ENCODE measurements at regions not wholly inside any gene's neighbourhood (a gene's known extent, or its start where the extent isn't known, plus 50 kb on each side); places are given as distances from the start of the nearest gene placed in this dataset.

DNA sequence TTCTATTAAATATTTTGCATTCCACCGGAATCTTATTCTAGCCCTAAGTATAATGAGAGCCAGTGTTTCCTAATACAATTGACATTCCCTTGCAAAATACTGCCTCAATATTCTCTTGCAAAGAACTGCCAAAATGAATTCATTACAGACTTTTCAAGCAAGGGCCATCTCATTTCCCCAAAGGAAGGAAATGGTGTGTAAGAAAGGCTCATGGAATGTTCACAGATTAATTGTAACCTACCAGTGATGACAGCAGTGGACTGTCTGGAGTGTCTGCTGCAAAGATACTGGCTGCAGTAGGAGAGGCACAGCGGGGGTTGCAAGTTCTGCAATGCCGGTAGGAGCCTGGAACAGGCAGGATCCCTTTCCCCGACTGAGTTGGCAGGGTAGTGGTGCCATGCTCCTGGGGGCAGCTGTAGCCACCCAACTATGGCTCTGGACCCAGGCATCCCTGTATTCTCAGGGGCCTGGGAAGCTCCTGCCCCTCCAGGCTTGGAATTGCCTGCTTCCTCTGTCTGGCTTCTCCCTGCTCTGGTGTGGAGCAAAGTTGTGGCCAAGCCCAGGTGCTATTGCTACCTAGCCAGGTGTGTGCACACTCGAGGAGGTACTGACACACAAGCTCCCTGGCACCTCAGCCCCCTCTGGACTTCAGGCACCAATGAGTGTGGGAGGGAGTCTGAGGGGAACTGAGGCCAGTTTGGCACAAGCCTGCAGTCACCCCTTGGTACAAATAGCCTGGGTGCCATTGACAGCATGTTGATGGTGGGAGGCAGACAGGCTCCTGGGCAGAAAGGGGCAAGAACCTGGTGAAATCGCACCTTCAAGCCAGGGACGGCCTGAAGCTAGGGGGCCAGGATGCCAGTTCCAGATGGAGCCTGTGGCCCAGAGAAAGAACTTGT lies 1371.0 kb downstream of the KCNT2 start:
- Histone ChIP-seq H3K4me3 (ENCODE audit: severe bottlenecking) (no peak overlapping the region), H3K4me1 (ENCODE audit: insufficient read depth, poor library complexity, severe bottlenecking) (no peaks in the 10 kb centered on the region), H3K27ac (ENCODE audit: poor library complexity, severe bottlenecking) (no peak overlapping the region), H3K9me3 (ENCODE audit: severe bottlenecking) (no peaks in the 10 kb centered on the region), H3K36me3 (ENCODE audit: low read depth) (no peaks in the 10 kb centered on the region), H3K27me3 (ENCODE audit: insufficient read depth, poor library complexity, severe bottlenecking) (no peaks in the 10 kb centered on the region)
- DNase-seq (ENCODE audit: low spot score) (no peak), ATAC-seq (ENCODE audit: low read depth) (no peak; the same call in 2 of the 3 replicates)
- TF ChIP-seq, protein P1, sequence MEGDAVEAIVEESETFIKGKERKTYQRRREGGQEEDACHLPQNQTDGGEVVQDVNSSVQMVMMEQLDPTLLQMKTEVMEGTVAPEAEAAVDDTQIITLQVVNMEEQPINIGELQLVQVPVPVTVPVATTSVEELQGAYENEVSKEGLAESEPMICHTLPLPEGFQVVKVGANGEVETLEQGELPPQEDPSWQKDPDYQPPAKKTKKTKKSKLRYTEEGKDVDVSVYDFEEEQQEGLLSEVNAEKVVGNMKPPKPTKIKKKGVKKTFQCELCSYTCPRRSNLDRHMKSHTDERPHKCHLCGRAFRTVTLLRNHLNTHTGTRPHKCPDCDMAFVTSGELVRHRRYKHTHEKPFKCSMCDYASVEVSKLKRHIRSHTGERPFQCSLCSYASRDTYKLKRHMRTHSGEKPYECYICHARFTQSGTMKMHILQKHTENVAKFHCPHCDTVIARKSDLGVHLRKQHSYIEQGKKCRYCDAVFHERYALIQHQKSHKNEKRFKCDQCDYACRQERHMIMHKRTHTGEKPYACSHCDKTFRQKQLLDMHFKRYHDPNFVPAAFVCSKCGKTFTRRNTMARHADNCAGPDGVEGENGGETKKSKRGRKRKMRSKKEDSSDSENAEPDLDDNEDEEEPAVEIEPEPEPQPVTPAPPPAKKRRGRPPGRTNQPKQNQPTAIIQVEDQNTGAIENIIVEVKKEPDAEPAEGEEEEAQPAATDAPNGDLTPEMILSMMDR (IDR thresholded peaks at IDR 0.05; ENCODE audit: poor library complexity, severe bottlenecking): no peak

- no peak overlapping the region for H3K27ac ChIP-seq (ENCODE audit: poor library complexity, severe bottlenecking)
- no peaks in the 10 kb centered on the region for H3K9me3 ChIP-seq (ENCODE audit: severe bottlenecking)
- no peaks in the 10 kb centered on the region for H3K4me1 ChIP-seq (ENCODE audit: insufficient read depth, poor library complexity, severe bottlenecking)
- DNase-seq (ENCODE audit: low spot score) (no peak), ATAC-seq (ENCODE audit: low read depth) (no peak)
- no peaks in the 10 kb centered on the region for H3K36me3 ChIP-seq (ENCODE audit: low read depth)
- H3K27me3 ChIP-seq (ENCODE audit: insufficient read depth, poor library complexity, severe bottlenecking): no peaks in the 10 kb centered on the region
- TF ChIP-seq, protein P1 (IDR thresholded peaks at IDR 0.05; ENCODE audit: poor library complexity, severe bottlenecking): no peak
- H3K4me3 ChIP-seq (ENCODE audit: severe bottlenecking): no peak overlapping the region
These were observed 1389.6 kb downstream of the KCNT2 start for GRCh38 chr1:195218428-195219212.

DNA sequence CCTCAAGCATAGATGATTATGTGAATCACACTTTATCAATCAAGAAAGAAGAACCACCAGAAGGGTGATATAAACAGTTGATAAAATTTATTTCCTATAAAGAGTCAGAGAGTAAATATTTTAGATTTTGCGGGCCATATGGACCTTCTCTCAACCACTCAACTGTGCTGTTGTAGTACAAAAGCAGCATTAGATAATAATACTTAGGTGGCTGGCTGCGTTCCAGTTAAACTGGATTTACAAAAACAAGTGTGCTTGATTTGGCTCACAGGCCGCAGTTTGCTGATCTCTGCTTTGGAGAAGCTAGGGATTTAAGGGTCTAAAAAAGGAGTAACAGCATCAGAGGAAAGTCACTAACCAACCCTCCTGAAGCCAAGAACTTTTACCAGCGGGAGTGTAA lies 1406.0 kb downstream of the KCNT2 start:
- DNase-seq (ENCODE audit: low spot score) (no peak), ATAC-seq (ENCODE audit: low read depth) (no peak)
- Histone ChIP-seq H3K27ac (ENCODE audit: poor library complexity, severe bottlenecking) (no peak overlapping the region), H3K4me3 (ENCODE audit: severe bottlenecking) (no peak overlapping the region), H3K4me1 (ENCODE audit: insufficient read depth, poor library complexity, severe bottlenecking) (no peaks in the 10 kb centered on the region), H3K36me3 (ENCODE audit: low read depth) (no peaks in the 10 kb centered on the region), H3K27me3 (ENCODE audit: insufficient read depth, poor library complexity, severe bottlenecking) (no peaks in the 10 kb centered on the region), H3K9me3 (ENCODE audit: severe bottlenecking) (no peaks in the 10 kb centered on the region)
- TF ChIP-seq, protein P1 (IDR thresholded peaks at IDR 0.05; ENCODE audit: poor library complexity, severe bottlenecking): no peak

- no peak for DNase-seq (ENCODE audit: low spot score)
- TF ChIP-seq, protein P1 (IDR thresholded peaks at IDR 0.05; ENCODE audit: poor library complexity, severe bottlenecking): no peak
- Histone ChIP-seq H3K9me3 (ENCODE audit: severe bottlenecking) (no peaks in the 10 kb centered on the region), H3K4me3 (ENCODE audit: severe bottlenecking) (no peak overlapping the region), H3K27me3 (ENCODE audit: insufficient read depth, poor library complexity, severe bottlenecking) (no peaks in the 10 kb centered on the region), H3K4me1 (ENCODE audit: insufficient read depth, poor library complexity, severe bottlenecking) (no peaks in the 10 kb centered on the region), H3K36me3 (ENCODE audit: low read depth) (no peaks in the 10 kb centered on the region), H3K27ac (ENCODE audit: poor library complexity, severe bottlenecking) (no peak overlapping the region)
- no peak for ATAC-seq (ENCODE audit: low read depth)
These were observed 1407.5 kb downstream of the KCNT2 start for GRCh38 chr1:195200772-195201171.

Data from RWPE2 (cell line).